Fibroblast of the aortic adventitia (primary cell): ENCODE measurements at regions not wholly inside any gene's neighbourhood (a gene's known extent, or its start where the extent isn't known, plus 50 kb on each side); places are given as distances from the start of the nearest gene placed in this dataset.
"Not testable (repeated sequence)": the region's sequence is repeated elsewhere in the genome, so short reads cannot be mapped to it uniquely, and the experiment has no call there.

Experiments used
- DNase-seq: peaks from one replicate; pipeline ENCODE4 v3.0.0-alpha.2; 2010; ENCODE audit warnings: low read depth
- H3K4me3 ChIP-seq: 2 replicates; pipeline ENCODE4 v1.5.1; 2011; ENCODE audit warnings: low read depth, mild to moderate bottlenecking, control low read depth, low read length, moderate library complexity
- CTCF ChIP-seq: IDR thresholded peaks from 2 replicates; pipeline ENCODE4 v1.5.1; 2011; ENCODE audit warnings: mild to moderate bottlenecking, low read length, control low read depth, inconsistent platforms; ENCODE audit not compliant: insufficient read depth

DNA sequence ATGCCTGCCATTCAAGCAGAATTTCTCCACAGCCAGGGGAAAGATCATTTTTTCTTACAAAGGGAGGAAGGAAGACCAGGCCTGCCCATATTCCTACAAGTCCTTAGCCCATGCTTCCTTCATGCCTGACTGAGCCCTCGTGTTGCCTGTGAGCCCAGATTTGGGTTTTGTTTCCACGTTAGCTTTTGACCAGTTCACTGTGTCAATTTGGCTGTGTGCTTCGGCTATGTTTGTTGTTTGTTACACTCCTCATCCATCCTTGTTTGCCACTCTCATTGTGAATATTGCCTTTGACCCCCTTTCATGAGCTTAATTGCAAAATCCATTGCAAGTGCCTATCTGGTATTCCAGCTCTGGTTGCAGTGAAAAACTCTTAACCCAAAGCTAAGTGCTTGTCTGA lies 84.7 kb upstream of the RIOK2 start:
- DNase-seq: no peak
- TF ChIP-seq CTCF: no peak
- H3K4me3 ChIP-seq: no peak overlapping the region

DNA sequence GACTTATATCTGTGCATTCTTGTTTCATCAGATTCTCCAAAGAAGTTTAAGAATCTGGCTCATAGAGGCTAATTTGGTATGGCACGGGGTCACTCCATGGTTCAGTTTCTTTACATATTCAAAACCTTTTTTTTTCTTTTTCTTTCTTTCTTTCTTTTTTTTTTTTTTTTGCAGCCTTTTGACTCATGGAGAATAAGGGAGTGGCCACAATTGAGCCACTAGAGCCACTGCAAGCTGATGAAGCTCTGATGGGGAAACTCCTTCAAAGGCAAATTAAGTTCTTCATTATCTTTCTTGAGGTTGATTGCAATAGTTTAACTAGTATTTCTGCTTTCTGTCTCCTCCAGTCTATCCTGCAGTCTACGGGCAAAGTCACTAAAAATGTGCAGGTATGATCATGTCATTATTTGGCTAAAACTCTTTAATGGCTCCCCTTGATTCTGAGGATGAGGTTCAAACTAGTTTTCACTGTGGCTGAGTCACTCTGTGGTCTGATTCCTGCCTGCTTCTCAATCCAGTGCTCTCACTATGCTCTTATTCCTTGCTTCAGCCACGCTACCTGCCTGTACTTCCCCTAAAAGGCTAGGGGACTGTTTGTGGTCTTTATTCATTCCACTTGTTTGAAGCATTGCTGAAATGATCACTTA lies 93.5 kb upstream of the RIOK2 start:
- DNase-seq: no peak
- H3K4me3 ChIP-seq: no peak overlapping the region
- no peak for TF ChIP-seq CTCF

- TF ChIP-seq CTCF: no peak
Observed at GRCh38 chr5:97281257-97281656, 98.2 kb upstream of the RIOK2 start.

DNA sequence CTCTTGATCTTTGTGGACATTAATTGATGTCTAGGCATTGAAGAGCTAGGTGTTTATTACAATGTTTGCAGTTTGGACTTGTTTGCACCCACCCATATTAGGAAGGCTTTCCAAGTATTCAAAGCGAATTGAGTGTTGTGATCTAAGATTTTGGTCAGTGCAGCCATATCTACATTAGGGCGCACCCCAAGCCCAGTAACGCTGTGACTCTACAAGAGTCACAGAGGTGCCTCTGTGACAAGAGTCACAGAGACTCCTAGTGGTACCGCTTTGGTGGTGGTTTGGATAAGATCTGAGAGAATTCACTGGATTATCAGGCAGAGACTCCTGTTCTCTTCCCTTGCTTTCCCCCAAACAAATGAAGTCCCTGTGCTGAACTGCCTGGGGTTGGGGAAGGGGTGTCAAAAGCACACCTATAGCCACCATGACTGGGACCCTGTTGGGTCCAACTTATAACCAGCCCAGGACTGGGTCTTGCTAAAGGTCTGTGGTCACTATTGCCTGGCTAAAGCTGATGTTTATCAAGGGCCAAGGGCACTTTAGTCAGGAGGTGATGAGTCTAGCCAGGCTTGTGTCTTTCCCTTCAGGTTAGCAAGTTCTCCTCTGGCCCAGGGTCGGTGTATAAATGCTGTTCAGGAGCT lies 114.1 kb upstream of the RIOK2 start:
- no peak for TF ChIP-seq CTCF
- no peak overlapping the region for H3K4me3 ChIP-seq
- peak; percentile 1 for DNase-seq

More at GRCh38 chr5:97281257-97281656, 98.2 kb upstream of the RIOK2 start:
- no peak for DNase-seq
- H3K4me3 ChIP-seq: no peak overlapping the region

GRCh38 chr5:97297704-97298091 lies 114.7 kb upstream of the RIOK2 start:
- no peak for TF ChIP-seq CTCF
- DNase-seq: peak; percentile 4
- H3K4me3 ChIP-seq: no peak overlapping the region

DNA sequence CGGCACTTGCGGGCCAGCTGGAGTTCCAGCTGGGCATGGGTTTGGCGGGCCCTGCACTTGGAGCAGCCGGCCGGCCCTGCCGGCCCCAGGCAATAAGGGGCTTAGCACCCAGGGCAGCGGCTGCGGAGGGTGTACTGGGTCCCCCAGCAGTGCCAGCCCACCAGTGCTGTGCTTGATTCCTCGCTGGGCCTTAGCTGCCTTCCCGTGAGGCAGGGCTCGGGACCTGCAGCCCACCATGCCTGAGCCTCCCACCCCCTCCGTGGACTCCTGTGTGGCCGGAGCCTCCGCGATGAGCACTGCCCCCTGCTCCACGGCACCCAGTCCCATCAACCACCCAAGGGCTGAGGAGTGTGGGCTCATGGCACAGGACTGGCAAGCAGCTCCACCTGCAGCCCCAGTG lies 118.1 kb upstream of the RIOK2 start:
- not testable (repeated sequence) for H3K4me3 ChIP-seq, DNase-seq

- no peak for TF ChIP-seq CTCF
- DNase-seq: no peak
- no peak overlapping the region for H3K4me3 ChIP-seq
Observed at GRCh38 chr5:97338729-97339128, 155.7 kb upstream of the RIOK2 start.
